ENCODE measurements at regions not wholly inside any gene's neighbourhood (a gene's known extent, or its start where the extent isn't known, plus 50 kb on each side); places are given as distances from the start of the nearest gene placed in this dataset.
A peak's percentile ranks its signal among the peaks of the same experiment; 100 is the strongest.

GRCh38 chr3:104149154-104149553 is 1217.6 kb upstream of the ALCAM start:
- TF ChIP-seq POLR2A (IDR thresholded peaks at IDR 0.05) (no peak), CTCF (IDR thresholded peaks at IDR 0.05) (peak in 1 of 7 experiments; percentile 33)

Data from body of pancreas (tissue), 4 donors.